ENCODE measurements at regions not wholly inside any gene's neighbourhood (a gene's known extent, or its start where the extent isn't known, plus 50 kb on each side); places are given as distances from the start of the nearest gene placed in this dataset.

GRCh38 chr7:94228678-94229077, 166.0 kb upstream of the COL1A2 start:
- Histone ChIP-seq H3K9ac (no peak overlapping the region), H3K4me2 (no peak overlapping the region), H2AFZ (ENCODE audit: low read depth) (no peak overlapping the region), H3K4me1 (ENCODE audit: control insufficient read depth in 1 of 2, insufficient read depth in 2 of 2, low read depth in 1 of 2, low read length in 1 of 2) (peaks cover 0 to 12% of the 10 kb centered on the region in 2 experiments; a peak in 2 of 4 replicates), H3K79me2 (ENCODE audit: insufficient read depth) (no peaks in the 10 kb centered on the region), H4K20me1 (ENCODE audit: insufficient read depth) (no peaks in the 10 kb centered on the region), H3K9me2 (no peaks in the 10 kb centered on the region), H3K27me3 (ENCODE audit: insufficient read depth) (no peaks in the 10 kb centered on the region), H3K4me3 (ENCODE audit: low read depth in 2 of 2, low read length in 1 of 2) (no peak overlapping the region), H3K36me3 (replicated peaks in 1 of 2; ENCODE audit: control insufficient read depth in 1 of 2, insufficient read depth in 2 of 2, low read length in 1 of 2) (no peaks in the 10 kb centered on the region), H3F3A (replicated peaks; ENCODE audit: insufficient read depth) (peaks cover 3% of the 10 kb centered on the region), H3K9me3 (peaks cover 5% of the 10 kb centered on the region; the same call in 1 of the 2 replicates), H3K27ac (ENCODE audit: low read depth in 2 of 2, low read length in 1 of 2) (peak overlapping the region in 1 of 2 experiments; percentile 62; a peak in 2 of 4 replicates)
- ChIA-PET CTCF (interaction anchor here (0.7 to 1.9 kb wide), 2 partner anchors 9 to 19 kb away, joined by 3 to 8 read pairs; no protein-coding TSS in a partner anchor), POLR2A (no interaction called here)
- DNase-seq: peak; percentile 36
- peak in 1 of 2 experiments; percentile 70; a peak in 2 of 4 replicates for TF ChIP-seq EP300 (IDR thresholded peaks at IDR 0.05; ENCODE audit: borderline replicate concordance in 1 of 2, low read depth in 1 of 2, low read length in 1 of 2)
- TF ChIP-seq RAD21 (IDR thresholded peaks at IDR 0.05; ENCODE audit: low read length): peak; percentile 13; the same call in 1 of the 2 replicates
- peak; percentile 41; the same call in 1 of the 2 replicates for TF ChIP-seq TCF12 (IDR thresholded peaks at IDR 0.05)
- no peak for TF ChIP-seq NRF1 (IDR thresholded peaks at IDR 0.05; ENCODE audit: low read depth, low read length)
- TF ChIP-seq USF1 (IDR thresholded peaks at IDR 0.05; ENCODE audit: borderline replicate concordance, low read depth): no peak
- TF ChIP-seq GATA2 (CRISPR knock-in tag; IDR thresholded peaks at IDR 0.05): 0 out of 2 replicates have a peak, but pooled peaks have one; percentile 16

GRCh38 chr7:94231305-94231704, 163.4 kb upstream of the COL1A2 start:
- no peak for DNase-seq
- Histone ChIP-seq H3K4me2 (no peak overlapping the region), H3F3A (replicated peaks; ENCODE audit: insufficient read depth) (no peaks in the 10 kb centered on the region), H3K4me3 (ENCODE audit: low read depth in 2 of 2, low read length in 1 of 2) (no peak overlapping the region), H3K9ac (no peak overlapping the region), H3K27ac (ENCODE audit: low read depth in 2 of 2, low read length in 1 of 2) (no peak overlapping the region), H3K27me3 (ENCODE audit: insufficient read depth) (no peaks in the 10 kb centered on the region), H4K20me1 (ENCODE audit: insufficient read depth) (no peaks in the 10 kb centered on the region), H3K79me2 (ENCODE audit: insufficient read depth) (no peaks in the 10 kb centered on the region), H3K4me1 (ENCODE audit: control insufficient read depth in 1 of 2, insufficient read depth in 2 of 2, low read depth in 1 of 2, low read length in 1 of 2) (peaks cover 0 to 10% of the 10 kb centered on the region in 2 experiments; a peak in 2 of 4 replicates), H3K36me3 (replicated peaks in 1 of 2; ENCODE audit: control insufficient read depth in 1 of 2, insufficient read depth in 2 of 2, low read length in 1 of 2) (no peaks in the 10 kb centered on the region), H3K9me2 (no peaks in the 10 kb centered on the region), H3K9me3 (peaks cover 5% of the 10 kb centered on the region; the same call in 1 of the 2 replicates), H2AFZ (ENCODE audit: low read depth) (no peak overlapping the region)
- no peak for TF ChIP-seq RFX5 (IDR thresholded peaks at IDR 0.05; ENCODE audit: low read length)
- no peak for TF ChIP-seq REST (IDR thresholded peaks at IDR 0.05; ENCODE audit: low read depth, low read length)
- no peak for TF ChIP-seq RCOR1 (IDR thresholded peaks at IDR 0.05; ENCODE audit: low read length)
- no peak for TF ChIP-seq TCF12 (IDR thresholded peaks at IDR 0.05)
- TF ChIP-seq RXRA (IDR thresholded peaks at IDR 0.05; ENCODE audit: borderline replicate concordance, low read depth): no peak
- no peak for TF ChIP-seq NFIC (IDR thresholded peaks at IDR 0.05; ENCODE audit: borderline replicate concordance)
- TF ChIP-seq CTCF (IDR thresholded peaks at IDR 0.05): no peak
- no peak for TF ChIP-seq TAF1 (IDR thresholded peaks at IDR 0.05; ENCODE audit: borderline replicate concordance, low read depth, low read length)
- 79% methylated on average over 2 of the region's 2 CpGs for WGBS (ENCODE audit: low lambda C conversion rate)
- ChIA-PET CTCF (interaction anchor here (0.6 kb wide), 1 partner anchor 18 kb away, joined by 3 read pairs; no protein-coding TSS in a partner anchor), POLR2A (no interaction called here)

All from SK-N-SH (cell line).